ENCODE measurements at regions not wholly inside any gene's neighbourhood (a gene's known extent, or its start where the extent isn't known, plus 50 kb on each side); places are given as distances from the start of the nearest gene placed in this dataset.

DNA sequence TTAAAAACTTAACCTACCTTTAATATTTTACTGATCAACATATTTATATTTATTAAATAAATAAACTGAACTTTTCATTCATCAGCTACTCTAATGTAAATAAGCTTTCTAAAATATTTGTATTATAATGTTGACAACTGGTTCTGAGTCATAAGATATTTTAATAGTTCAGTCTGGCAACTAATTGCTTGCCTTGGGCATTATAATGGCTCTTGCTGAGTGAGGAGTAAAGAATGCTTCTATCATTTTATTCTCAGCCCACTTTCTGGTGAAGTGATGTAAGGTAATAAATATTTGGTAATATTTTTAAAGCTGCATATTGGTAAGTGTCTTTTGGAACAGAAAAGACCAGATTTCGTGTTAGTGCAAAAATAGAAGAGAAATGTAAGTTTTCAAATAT, 81.5 kb downstream of the DIPK2A start:
- Histone ChIP-seq H3K14ac (ENCODE audit: insufficient read depth, low read length) (no peak overlapping the region), H2BK5ac (ENCODE audit: insufficient read length, low read length) (no peak overlapping the region), H3K56ac (ENCODE audit: insufficient read length, low read depth, low read length) (no peak overlapping the region), H3K18ac (ENCODE audit: insufficient read length, low read depth, low read length) (no peak overlapping the region), H2BK120ac (ENCODE audit: low read depth, low read length, poor library complexity, severe bottlenecking) (no peak overlapping the region), H2AK5ac (ENCODE audit: insufficient read length, low read length) (no peak overlapping the region), H3K9me3 (ENCODE audit: control insufficient read depth, low read depth, low read length) (no peaks in the 10 kb centered on the region), H3K4me1 (ENCODE audit: insufficient read depth, low read length) (no peaks in the 10 kb centered on the region), H3K79me1 (ENCODE audit: insufficient read depth, low read depth, low read length, poor library complexity, severe bottlenecking) (no peaks in the 10 kb centered on the region), H3K27ac (ENCODE audit: insufficient read length, low read depth, low read length) (no peak overlapping the region), H3K23ac (ENCODE audit: insufficient read length, low read depth, low read length) (no peak overlapping the region), H3K79me2 (ENCODE audit: insufficient read depth, low read length) (no peaks in the 10 kb centered on the region), H2BK12ac (ENCODE audit: insufficient read length, low read depth, low read length) (no peak overlapping the region), H4K5ac (ENCODE audit: insufficient read length, low read depth, low read length) (no peak overlapping the region), H4K20me1 (ENCODE audit: control insufficient read depth, insufficient read depth, insufficient read length) (no peaks in the 10 kb centered on the region), H3K4ac (ENCODE audit: low read depth, low read length) (no peak overlapping the region), H4K8ac (replicated peaks; ENCODE audit: insufficient read length, low read depth, low read length) (no peak overlapping the region), H3K4me2 (ENCODE audit: insufficient read depth, insufficient read length, low read length) (no peak overlapping the region), H4K91ac (ENCODE audit: insufficient read length, low read depth, low read length) (no peak overlapping the region), H3K27me3 (ENCODE audit: insufficient read depth, low read length) (no peaks in the 10 kb centered on the region), H3K23me2 (ENCODE audit: insufficient read length, low read depth, low read length, poor library complexity, severe bottlenecking) (no peaks in the 10 kb centered on the region), H2AFZ (ENCODE audit: low read length) (no peak overlapping the region), H3T11ph (ENCODE audit: low read length) (no peak overlapping the region), H3K9ac (ENCODE audit: extremely low read depth, insufficient read length, low read length) (no peak overlapping the region), H2BK15ac (ENCODE audit: low read depth, low read length) (no peak overlapping the region), H2BK20ac (ENCODE audit: low read depth, low read length, poor library complexity, severe bottlenecking) (no peak overlapping the region)
- no peaks in the 10 kb centered on the region; a peak in 1 of 7 replicates for H3K36me3 Mint-ChIP-seq (ENCODE audit: insufficient read depth in 1 of 3, low read depth in 3 of 3)
- no peak overlapping the region for H3K27ac Mint-ChIP-seq
- no peak overlapping the region for H3K4me3 Mint-ChIP-seq
- no peak for TF ChIP-seq CTCF (conservative IDR thresholded peaks at IDR 0.05)
- 100% methylated on average over 1 of the region's 1 CpG for WGBS (ENCODE audit: extremely low coverage, insufficient read length, low lambda C conversion rate)
- no peaks in the 10 kb centered on the region for H3K27me3 Mint-ChIP-seq (ENCODE audit: low read depth)
- H3K4me1 Mint-ChIP-seq = peaks cover 6 to 10% of the 10 kb centered on the region in 2 experiments; a peak in 2 of 4 replicates
- H3K9me3 Mint-ChIP-seq = no peaks in the 10 kb centered on the region
- DNase-seq = no peak

Data from H9 (cell line).